Superior temporal gyrus (tissue), 1 donor: ENCODE measurements at regions not wholly inside any gene's neighbourhood (a gene's known extent, or its start where the extent isn't known, plus 50 kb on each side); places are given as distances from the start of the nearest gene placed in this dataset.
"Not testable (repeated sequence)": the region's sequence is repeated elsewhere in the genome, so short reads cannot be mapped to it uniquely, and the experiment has no call there.

Experiments used
- DNase-seq: peaks from one replicate; pipeline ENCODE4 v3.0.0-alpha.2; 2016; ENCODE audit errors: extremely low spot score

GRCh38 chr6:21282360-21282759, 311.2 kb upstream of the SOX4 start:
- not testable (repeated sequence) for DNase-seq

DNA sequence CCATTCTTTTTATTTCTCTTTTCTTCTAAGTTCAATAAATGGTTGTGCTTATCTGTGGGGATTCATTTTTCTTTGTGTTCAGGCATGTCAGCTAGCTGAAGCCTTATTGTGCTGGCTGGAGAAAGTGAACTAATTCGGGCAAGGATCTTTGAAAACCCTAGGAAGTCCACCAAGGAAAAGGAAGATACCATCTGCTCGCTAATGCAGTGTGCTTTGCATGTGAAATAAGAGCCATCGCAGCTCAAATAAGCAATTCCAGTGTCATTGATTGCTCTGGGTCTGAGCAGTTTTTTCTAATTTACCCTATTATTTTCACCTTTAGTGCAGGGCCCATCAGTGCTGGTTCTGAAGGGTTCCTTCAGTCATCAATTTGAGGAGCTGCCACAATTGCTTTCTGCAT, 309.4 kb upstream of the SOX4 start:
- no peak for DNase-seq

GRCh38 chr6:21284706-21285105, 308.8 kb upstream of the SOX4 start:
- DNase-seq, result no peak

DNA sequence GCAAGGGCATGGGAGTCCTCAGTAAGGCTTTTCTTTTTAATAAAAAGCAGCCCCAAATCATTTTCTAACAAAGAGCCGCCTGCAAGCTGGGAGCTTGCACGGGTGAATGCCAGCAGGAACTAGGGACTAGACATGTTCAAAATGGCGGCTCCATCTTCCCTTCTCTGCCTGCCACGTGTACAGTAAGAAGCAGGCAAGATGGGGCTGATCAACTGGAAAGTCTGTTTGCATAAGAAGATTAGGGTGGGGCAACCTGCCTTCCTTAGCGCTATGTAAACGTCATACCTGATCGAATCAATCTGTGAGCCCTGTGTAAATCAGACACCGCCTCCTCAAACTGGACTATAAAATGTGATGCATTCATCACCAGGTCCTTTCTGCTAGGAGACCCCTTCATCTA, 299.4 kb upstream of the SOX4 start:
- no peak for DNase-seq

DNA sequence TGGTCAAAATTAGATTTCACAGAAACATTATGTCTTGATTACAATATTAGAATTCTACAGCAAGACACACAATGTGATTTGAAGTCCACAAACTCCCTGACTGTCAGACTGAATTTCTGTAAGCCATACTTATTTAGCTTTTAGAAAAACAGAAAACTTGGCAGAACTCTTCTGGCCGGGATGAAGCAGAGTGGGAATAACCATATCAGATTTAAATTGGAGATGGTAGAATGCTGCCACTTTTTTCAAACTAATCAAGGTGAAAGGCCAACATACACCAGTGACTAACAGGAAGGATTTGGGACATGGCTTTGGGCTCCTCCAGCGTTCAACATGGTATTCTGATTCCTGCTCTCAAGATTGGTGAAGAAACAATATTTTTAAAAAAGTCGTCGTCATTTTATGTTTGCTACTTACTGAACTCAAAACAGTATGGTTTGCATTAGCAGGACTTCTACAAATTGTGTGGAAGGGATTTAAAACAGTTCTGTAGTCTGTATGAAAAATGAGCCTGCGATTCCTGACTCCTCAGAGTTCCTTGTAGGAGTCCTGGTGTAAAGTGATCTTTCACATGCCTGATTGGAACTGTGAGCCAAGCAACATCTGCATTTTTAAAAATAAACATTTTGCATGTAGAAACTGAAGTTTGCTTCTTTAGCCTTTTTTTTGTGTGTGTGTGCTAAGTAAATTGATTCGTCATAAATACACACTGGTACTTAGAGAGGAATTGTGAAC, 297.9 kb upstream of the SOX4 start:
- no peak for DNase-seq

- DNase-seq, result no peak
Measured at GRCh38 chr6:21297665-21298064, 295.9 kb upstream of the SOX4 start.

DNA sequence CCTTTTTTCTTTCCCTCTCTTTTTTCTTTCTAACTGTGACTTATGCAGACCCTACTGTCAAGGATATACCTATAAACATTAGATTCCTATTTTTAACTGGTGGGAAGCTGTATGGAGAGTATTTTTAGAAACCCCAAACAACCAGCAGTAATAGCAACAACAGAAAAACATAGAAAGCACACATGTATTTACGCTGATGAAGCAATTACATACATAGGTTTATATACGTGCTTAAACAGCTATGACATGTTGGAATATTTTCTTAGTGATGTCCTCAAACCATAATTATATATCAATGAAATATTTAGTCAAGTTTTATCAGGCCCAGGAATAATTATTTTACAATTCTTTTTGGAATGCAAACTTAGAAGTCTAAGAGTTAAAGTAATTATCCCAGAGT, 294.3 kb upstream of the SOX4 start:
- no peak for DNase-seq

DNA sequence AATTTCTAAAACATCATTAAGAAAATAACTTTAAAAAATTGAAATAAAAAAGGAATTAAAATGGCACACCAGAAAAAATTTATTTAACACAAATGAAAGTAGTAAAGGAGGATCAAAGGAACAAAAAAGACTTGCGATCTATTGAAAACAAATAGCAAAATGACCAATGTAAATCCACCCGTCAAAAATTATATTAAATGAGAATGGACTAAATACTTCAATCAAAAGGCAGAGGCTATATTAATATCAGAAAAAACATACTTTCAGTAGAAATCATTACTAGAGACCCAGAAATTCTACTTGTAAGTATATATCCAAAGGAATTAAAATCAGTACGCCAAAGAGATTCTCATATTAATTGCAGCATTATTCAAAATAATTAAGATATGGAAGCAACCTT, 293.1 kb upstream of the SOX4 start:
- DNase-seq, result no peak

- DNase-seq, result no peak
Measured at GRCh38 chr6:21305893-21306332, 287.6 kb upstream of the SOX4 start.

- DNase-seq, result no peak
Measured at GRCh38 chr6:21306546-21306945, 287.0 kb upstream of the SOX4 start.

- DNase-seq, result no peak
Measured at GRCh38 chr6:21309807-21310221, 283.7 kb upstream of the SOX4 start.

DNA sequence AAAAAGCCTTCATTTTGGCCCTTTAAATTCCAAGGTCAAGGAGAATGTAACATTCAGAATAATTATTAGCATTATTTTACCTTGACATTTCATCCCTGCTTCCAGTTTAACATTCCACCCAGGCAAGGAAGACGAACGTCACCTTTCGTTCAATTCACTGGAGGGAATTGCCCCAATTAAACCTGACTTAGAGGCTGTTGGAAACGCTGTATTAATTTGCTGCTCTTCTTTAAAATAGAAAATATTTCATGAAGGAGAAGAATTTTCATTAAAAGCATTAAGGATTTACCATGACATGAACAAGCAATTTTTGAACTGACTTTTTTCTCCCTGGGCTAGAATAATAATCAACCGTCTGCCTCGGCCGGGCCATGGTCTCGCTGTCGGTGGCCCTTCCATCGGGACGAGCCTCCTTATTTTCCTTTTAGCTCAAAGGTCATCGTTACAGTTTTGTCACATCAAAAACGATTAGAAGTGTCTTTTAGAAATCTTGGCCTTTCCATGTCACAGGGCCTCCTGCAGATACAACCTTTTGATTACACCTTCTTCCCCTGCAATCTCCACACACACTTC, 282.9 kb upstream of the SOX4 start:
- DNase-seq, result no peak

GRCh38 chr6:21312118-21312517, 281.4 kb upstream of the SOX4 start:
- DNase-seq, result no peak

- DNase-seq, result no peak
Measured at GRCh38 chr6:21317642-21318041, 275.9 kb upstream of the SOX4 start.

- DNase-seq, result no peak
Measured at GRCh38 chr6:21321076-21321475, 272.5 kb upstream of the SOX4 start.

DNA sequence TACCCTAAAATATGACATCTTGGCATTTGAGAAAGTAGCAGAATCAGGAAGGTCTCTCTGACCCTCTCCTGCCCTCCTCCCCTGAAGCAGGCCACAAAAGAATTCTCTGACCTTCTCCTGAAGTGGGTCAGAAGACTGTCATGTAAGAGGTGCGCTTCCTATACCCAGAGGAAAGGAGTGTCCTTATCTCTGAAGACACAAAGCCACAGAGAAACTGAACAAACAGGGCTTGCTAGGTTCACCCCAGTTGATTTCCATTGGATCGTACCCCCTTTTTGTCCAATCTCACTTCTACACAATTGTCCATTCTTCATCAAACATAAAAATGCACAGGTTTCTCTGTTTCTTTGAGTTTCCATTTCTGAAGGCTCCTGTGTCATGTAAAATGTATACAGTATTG, 272.0 kb upstream of the SOX4 start:
- DNase-seq, result no peak

DNA sequence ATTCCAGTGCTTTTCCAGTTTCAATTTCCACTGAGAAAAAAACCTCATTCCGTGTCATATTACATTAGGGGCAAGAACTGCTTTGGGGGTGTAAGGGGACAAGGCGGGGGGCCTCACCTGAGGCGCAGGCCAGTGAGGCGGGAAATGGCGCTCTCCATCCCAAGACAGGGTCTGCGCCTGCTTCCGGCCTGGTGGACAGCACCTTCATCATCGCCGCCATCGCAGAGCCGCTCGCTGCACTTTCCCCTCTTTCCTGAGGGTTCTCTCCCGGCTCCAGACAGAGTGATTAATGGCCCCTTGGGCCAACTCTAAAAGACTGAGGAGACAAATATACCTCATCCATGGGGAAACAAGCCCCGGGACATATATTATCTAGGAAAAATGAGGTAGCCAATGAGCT, 270.0 kb upstream of the SOX4 start:
- DNase-seq, result no peak

- no peak for DNase-seq
Measured at GRCh38 chr6:21325201-21325856, 268.2 kb upstream of the SOX4 start.

DNA sequence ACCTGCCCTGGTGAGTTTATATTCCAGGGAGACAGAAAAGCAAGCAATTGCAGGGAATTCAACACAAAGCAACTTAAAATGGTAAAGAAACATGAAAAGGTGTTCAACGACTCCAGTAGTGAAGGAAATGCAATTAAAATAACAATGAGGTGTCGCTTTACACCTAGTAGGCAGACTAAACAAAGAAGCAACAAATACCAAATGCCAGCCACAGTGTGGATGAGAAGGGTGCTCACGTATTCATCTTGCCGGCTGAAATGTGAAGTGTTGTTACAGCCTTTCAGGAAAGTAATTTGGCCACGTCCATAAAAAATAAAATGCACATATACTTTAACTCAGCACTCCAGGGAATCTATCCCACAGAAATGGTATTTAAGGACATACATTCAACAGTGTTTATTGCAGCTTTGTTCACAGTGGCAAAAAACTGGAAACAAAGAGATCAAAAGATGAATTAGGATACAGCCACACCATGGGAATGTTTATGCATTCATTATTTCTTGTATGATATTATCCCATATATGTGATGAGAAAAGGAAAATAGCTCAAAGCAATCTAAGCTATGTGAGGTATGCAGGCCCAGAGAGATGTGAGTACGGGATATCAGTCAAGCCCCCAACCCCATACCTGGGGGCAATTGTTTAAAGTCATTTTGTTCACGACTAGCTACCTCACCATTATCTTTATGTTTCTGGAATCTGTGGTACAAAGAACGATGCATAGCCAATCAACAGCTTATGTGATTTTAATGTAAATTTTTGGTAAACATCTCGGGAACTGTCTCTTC, 266.0 kb upstream of the SOX4 start:
- no peak for DNase-seq

GRCh38 chr6:21331235-21331634, 262.3 kb upstream of the SOX4 start:
- no peak for DNase-seq

DNA sequence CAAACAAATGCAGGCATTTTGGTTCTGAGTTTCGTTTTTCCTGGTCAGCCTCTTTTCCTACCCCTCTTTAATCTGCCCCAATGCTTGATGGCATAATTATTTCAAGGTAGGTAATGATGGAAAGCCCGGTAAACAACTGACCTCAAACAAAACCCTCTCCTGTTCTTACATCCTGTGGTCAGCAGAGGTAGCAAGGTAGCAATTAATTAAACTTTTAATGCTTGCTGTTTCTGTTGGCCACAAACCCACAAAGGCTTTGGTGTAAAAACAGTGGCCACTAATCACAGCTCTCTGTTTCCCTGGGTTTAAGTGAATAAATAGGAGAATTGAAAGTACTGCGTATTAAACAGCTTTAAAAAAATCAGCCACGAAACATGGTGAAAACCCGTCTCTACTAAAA, 261.5 kb upstream of the SOX4 start:
- no peak for DNase-seq

- peak; percentile 37 for DNase-seq
Measured at GRCh38 chr6:21332660-21333059, 260.9 kb upstream of the SOX4 start.
